ENCODE measurements at regions not wholly inside any gene's neighbourhood (a gene's known extent, or its start where the extent isn't known, plus 50 kb on each side); places are given as distances from the start of the nearest gene placed in this dataset.
"Not testable (repeated sequence)": the region's sequence is repeated elsewhere in the genome, so short reads cannot be mapped to it uniquely, and the experiment has no call there.

GRCh38 chr15:22178438-22178837 is 98.1 kb downstream of the OR4M2 start:
- BruUV-seq (replicated peaks); H3K79me2 ChIP-seq (ENCODE audit: insufficient read depth, low read depth, low read length); H3K9me3 ChIP-seq (ENCODE audit: low read length); CTCF ChIA-PET (ENCODE audit: unreplicated experiment); DNase-seq (ENCODE audit: low spot score); H3K4me2 ChIP-seq (ENCODE audit: low read length); H4K20me1 ChIP-seq (ENCODE audit: insufficient read depth, low read length); H3K27ac ChIP-seq (ENCODE audit: low read depth, low read length, poor library complexity, severe bottlenecking); H3K4me3 ChIP-seq (ENCODE audit: low read depth, low read length, poor library complexity, severe bottlenecking); POLR2A ChIA-PET; H2AFZ ChIP-seq (ENCODE audit: low read length); H3K4me1 ChIP-seq (ENCODE audit: insufficient read depth, low read length, poor library complexity, severe bottlenecking); intact Hi-C loops (cut with micrococcal nuclease; ENCODE audit: unreplicated experiment); H3K9me2 ChIP-seq (ENCODE audit: insufficient read depth, low read length); H3K36me3 ChIP-seq (ENCODE audit: insufficient read depth, low read length): not testable (repeated sequence)

- POLR2A ChIA-PET; H4K20me1 ChIP-seq (ENCODE audit: insufficient read depth, low read length); H3K9me3 ChIP-seq (ENCODE audit: low read length); H3K36me3 ChIP-seq (ENCODE audit: insufficient read depth, low read length); H3K79me2 ChIP-seq (ENCODE audit: insufficient read depth, low read depth, low read length); H2AFZ ChIP-seq (ENCODE audit: low read length); CTCF ChIA-PET (ENCODE audit: unreplicated experiment); intact Hi-C loops (cut with micrococcal nuclease; ENCODE audit: unreplicated experiment); H3K4me2 ChIP-seq (ENCODE audit: low read length); BruUV-seq (replicated peaks); H3K4me1 ChIP-seq (ENCODE audit: insufficient read depth, low read length, poor library complexity, severe bottlenecking); H3K4me3 ChIP-seq (ENCODE audit: low read depth, low read length, poor library complexity, severe bottlenecking); DNase-seq (ENCODE audit: low spot score); H3K9me2 ChIP-seq (ENCODE audit: insufficient read depth, low read length); H3K27ac ChIP-seq (ENCODE audit: low read depth, low read length, poor library complexity, severe bottlenecking): not testable (repeated sequence)
Observed at GRCh38 chr15:22179043-22179442, 98.7 kb downstream of the OR4M2 start.

GRCh38 chr15:22180611-22181010 is 100.3 kb downstream of the OR4M2 start:
- H3K36me3 ChIP-seq (ENCODE audit: insufficient read depth, low read length); H3K27ac ChIP-seq (ENCODE audit: low read depth, low read length, poor library complexity, severe bottlenecking); H3K4me3 ChIP-seq (ENCODE audit: low read depth, low read length, poor library complexity, severe bottlenecking); BruUV-seq (replicated peaks); H3K9me2 ChIP-seq (ENCODE audit: insufficient read depth, low read length); H3K9me3 ChIP-seq (ENCODE audit: low read length); CTCF ChIA-PET (ENCODE audit: unreplicated experiment); H3K4me2 ChIP-seq (ENCODE audit: low read length); intact Hi-C loops (cut with micrococcal nuclease; ENCODE audit: unreplicated experiment); H3K4me1 ChIP-seq (ENCODE audit: insufficient read depth, low read length, poor library complexity, severe bottlenecking); H3K79me2 ChIP-seq (ENCODE audit: insufficient read depth, low read depth, low read length); H2AFZ ChIP-seq (ENCODE audit: low read length); DNase-seq (ENCODE audit: low spot score); POLR2A ChIA-PET; H4K20me1 ChIP-seq (ENCODE audit: insufficient read depth, low read length): not testable (repeated sequence)

- H3K9me3 ChIP-seq (ENCODE audit: low read length); H3K4me3 ChIP-seq (ENCODE audit: low read depth, low read length, poor library complexity, severe bottlenecking); H3K4me2 ChIP-seq (ENCODE audit: low read length); DNase-seq (ENCODE audit: low spot score); H3K79me2 ChIP-seq (ENCODE audit: insufficient read depth, low read depth, low read length); H3K9me2 ChIP-seq (ENCODE audit: insufficient read depth, low read length); CTCF ChIA-PET (ENCODE audit: unreplicated experiment); intact Hi-C loops (cut with micrococcal nuclease; ENCODE audit: unreplicated experiment); H3K4me1 ChIP-seq (ENCODE audit: insufficient read depth, low read length, poor library complexity, severe bottlenecking); H3K27ac ChIP-seq (ENCODE audit: low read depth, low read length, poor library complexity, severe bottlenecking); H4K20me1 ChIP-seq (ENCODE audit: insufficient read depth, low read length); H3K36me3 ChIP-seq (ENCODE audit: insufficient read depth, low read length); H2AFZ ChIP-seq (ENCODE audit: low read length); BruUV-seq (replicated peaks); POLR2A ChIA-PET: not testable (repeated sequence)
Observed at GRCh38 chr15:22184678-22185077, 104.4 kb downstream of the OR4M2 start.

DNA sequence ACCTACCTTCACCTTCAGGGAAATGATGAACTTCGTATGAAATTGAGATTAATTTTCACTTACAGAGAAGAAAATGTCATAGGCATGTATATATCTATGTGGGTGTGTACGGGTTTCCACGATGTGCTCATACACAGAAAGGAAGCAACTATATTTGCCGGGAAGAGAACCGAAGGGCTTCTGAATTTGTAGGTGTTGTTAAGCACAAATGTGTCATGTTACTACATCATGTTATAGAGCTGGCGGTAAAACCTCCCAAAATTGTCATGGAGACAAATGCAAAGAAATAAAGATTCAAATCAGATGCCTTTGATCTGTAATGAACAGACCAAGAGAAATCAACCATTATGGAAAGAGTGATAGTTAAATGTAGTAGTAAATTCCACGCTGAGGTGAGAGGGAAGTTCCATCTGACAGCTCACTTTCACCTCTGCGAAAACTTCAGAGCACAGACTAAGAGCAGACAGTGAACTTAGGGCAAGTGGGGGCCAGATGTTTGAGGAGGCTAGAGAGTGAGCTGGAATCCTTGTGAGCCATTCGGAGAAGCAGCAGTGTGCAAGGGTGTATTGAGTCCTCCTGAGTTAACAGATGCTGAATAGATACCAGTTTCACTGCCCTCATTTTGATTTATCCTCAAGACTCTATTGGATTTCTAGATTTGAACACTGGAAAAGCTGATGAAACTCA is 106.7 kb downstream of the OR4M2 start:
- H3K79me2 ChIP-seq (ENCODE audit: insufficient read depth, low read depth, low read length); H3K27ac ChIP-seq (ENCODE audit: low read depth, low read length, poor library complexity, severe bottlenecking); H3K36me3 ChIP-seq (ENCODE audit: insufficient read depth, low read length); DNase-seq (ENCODE audit: low spot score); H3K9me3 ChIP-seq (ENCODE audit: low read length); intact Hi-C loops (cut with micrococcal nuclease; ENCODE audit: unreplicated experiment); BruUV-seq (replicated peaks); CTCF ChIA-PET (ENCODE audit: unreplicated experiment); H2AFZ ChIP-seq (ENCODE audit: low read length); H3K4me1 ChIP-seq (ENCODE audit: insufficient read depth, low read length, poor library complexity, severe bottlenecking); POLR2A ChIA-PET; H4K20me1 ChIP-seq (ENCODE audit: insufficient read depth, low read length); H3K9me2 ChIP-seq (ENCODE audit: insufficient read depth, low read length); H3K4me3 ChIP-seq (ENCODE audit: low read depth, low read length, poor library complexity, severe bottlenecking); H3K4me2 ChIP-seq (ENCODE audit: low read length): not testable (repeated sequence)

DNA sequence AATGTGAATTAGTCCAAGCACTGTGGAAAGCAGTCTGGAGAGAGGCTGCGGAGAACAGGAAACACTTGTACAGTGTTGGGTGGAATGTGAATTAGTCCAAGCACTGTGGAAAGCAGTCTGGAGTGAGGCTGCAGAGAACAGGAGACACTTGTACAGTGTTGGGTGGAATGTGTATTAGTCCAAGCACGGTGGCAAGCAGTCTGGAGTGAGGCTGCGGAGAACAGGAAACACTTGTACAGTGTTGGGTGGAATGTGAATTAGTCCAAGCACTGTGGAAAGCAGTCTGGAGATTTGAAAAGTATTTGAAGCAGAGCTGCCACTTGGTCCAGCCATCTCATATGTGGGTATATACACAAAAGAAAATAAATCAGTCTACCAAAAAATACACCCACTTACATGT is 111.5 kb downstream of the OR4M2 start:
- H3K4me3 ChIP-seq (ENCODE audit: low read depth, low read length, poor library complexity, severe bottlenecking); H3K79me2 ChIP-seq (ENCODE audit: insufficient read depth, low read depth, low read length); H2AFZ ChIP-seq (ENCODE audit: low read length); H3K4me1 ChIP-seq (ENCODE audit: insufficient read depth, low read length, poor library complexity, severe bottlenecking); H3K9me3 ChIP-seq (ENCODE audit: low read length); BruUV-seq (replicated peaks); POLR2A ChIA-PET; DNase-seq (ENCODE audit: low spot score); H3K4me2 ChIP-seq (ENCODE audit: low read length); H4K20me1 ChIP-seq (ENCODE audit: insufficient read depth, low read length); H3K36me3 ChIP-seq (ENCODE audit: insufficient read depth, low read length); CTCF ChIA-PET (ENCODE audit: unreplicated experiment); intact Hi-C loops (cut with micrococcal nuclease; ENCODE audit: unreplicated experiment); H3K27ac ChIP-seq (ENCODE audit: low read depth, low read length, poor library complexity, severe bottlenecking); H3K9me2 ChIP-seq (ENCODE audit: insufficient read depth, low read length): not testable (repeated sequence)

All from OCI-LY7 (cell line).